GM12864 (cell line): ENCODE measurements at regions not wholly inside any gene's neighbourhood (a gene's known extent, or its start where the extent isn't known, plus 50 kb on each side); places are given as distances from the start of the nearest gene placed in this dataset.
"Not testable (repeated sequence)": the region's sequence is repeated elsewhere in the genome, so short reads cannot be mapped to it uniquely, and the experiment has no call there.

Source experiments
- DNase-seq: peaks from one replicate; pipeline ENCODE4 v3.0.0-alpha.2; 2011; ENCODE audit warnings: low read depth
- H3K4me3 ChIP-seq: 2 replicates; pipeline ENCODE4 v1.5.1; 2011; ENCODE audit warnings: mild to moderate bottlenecking, low read depth, low read length, control low read depth
- CTCF ChIP-seq: IDR thresholded peaks from 2 replicates; pipeline ENCODE4 v1.5.1; 2011; ENCODE audit warnings: low read depth, mild to moderate bottlenecking, moderate library complexity, low read length, control low read depth, inconsistent platforms; ENCODE audit errors: missing control alignments

- TF ChIP-seq CTCF = no peak
- no peak for DNase-seq
- H3K4me3 ChIP-seq = no peak overlapping the region
Observed at GRCh38 chr4:137794764-137795254, 262.5 kb upstream of the PCDH18 start.

- DNase-seq, H3K4me3 ChIP-seq: not testable (repeated sequence)
Observed at GRCh38 chr4:137789263-137789662, 257.0 kb upstream of the PCDH18 start.

GRCh38 chr4:137783923-137784322 lies 251.6 kb upstream of the PCDH18 start:
- H3K4me3 ChIP-seq, DNase-seq: not testable (repeated sequence)

GRCh38 chr4:137775701-137776100 lies 243.4 kb upstream of the PCDH18 start:
- TF ChIP-seq CTCF = no peak
- no peak for DNase-seq
- H3K4me3 ChIP-seq = no peak overlapping the region

- no peak overlapping the region for H3K4me3 ChIP-seq
- no peak for DNase-seq
- TF ChIP-seq CTCF = no peak
Observed at GRCh38 chr4:137774501-137774900, 242.2 kb upstream of the PCDH18 start.

- H3K4me3 ChIP-seq = no peak overlapping the region
- TF ChIP-seq CTCF = no peak
- DNase-seq = no peak
Observed at GRCh38 chr4:137768881-137769280, 236.6 kb upstream of the PCDH18 start.

- no peak overlapping the region for H3K4me3 ChIP-seq
- no peak for DNase-seq
- no peak for TF ChIP-seq CTCF
Observed at GRCh38 chr4:137768196-137768595, 235.9 kb upstream of the PCDH18 start.

GRCh38 chr4:137762591-137762990 lies 230.3 kb upstream of the PCDH18 start:
- TF ChIP-seq CTCF = no peak
- H3K4me3 ChIP-seq = no peak overlapping the region
- DNase-seq = no peak
